HCT116 (cell line): ENCODE measurements at regions not wholly inside any gene's neighbourhood (a gene's known extent, or its start where the extent isn't known, plus 50 kb on each side); places are given as distances from the start of the nearest gene placed in this dataset.

ENCODE experiments used
- ATAC-seq: fragments of 200-7000 bp; cut with Tn5 transposase; 2 replicates; pipeline ENCODE4 v1.9.1; 2020; ENCODE audit warnings: mild to moderate bottlenecking, moderate library complexity
- BruUV-seq: library from RNA; stranded (reverse); fragments of 400-500 nt; replicated peaks from 2 replicates; lab custom pipeline; 2021; lab: Mats Ljungman, UMichigan
- CTCF ChIA-PET: fragments of 300-600 bp; sonication (Branson Sonifier 250); formaldehyde crosslinking; loops from one replicate; lab custom pipeline; 2021; ENCODE audit warnings: antibody characterized with exemption; lab: Charles Lee
- POLR2A ChIA-PET: fragments of 300-600, 350-600 bp; sonication (Branson Sonifier 250); formaldehyde crosslinking; loops from one replicate; lab custom pipeline; 2021; ENCODE audit warnings: antibody characterized with exemption; lab: Charles Lee
- RAD21 ChIA-PET, 2 experiments: fragments of 300-600 bp; sonication (Branson Sonifier 250); formaldehyde crosslinking; loops; one replicate each; lab custom pipeline; 2023; ENCODE audit warnings: low total read pairs in 2 of 2; ENCODE audit not compliant: uncharacterized antibody in 2 of 2, unreplicated experiment in 2 of 2, low non-redundant PET in 1 of 2; lab: Charles Lee
- DNase-seq: peaks from one replicate; pipeline ENCODE4 v3.0.0-alpha.2; 2010; ENCODE audit warnings: low read depth, low spot score
- H2AFZ ChIP-seq: fragments of 200-600 bp; shearing (Covaris generic), sonication (generic); 2 replicates; pipeline ENCODE4 v1.6.1; 2017; ENCODE audit warnings: low read depth, mixed run types, mixed read lengths, antibody characterized with exemption, low read length; ENCODE audit not compliant: poor library complexity, severe bottlenecking
- H3K27ac ChIP-seq: 2 replicates; pipeline ENCODE4 v1.5.1; 2012; ENCODE audit warnings: low read depth, low read length
- H3K27me3 ChIP-seq: fragments of 200-600 bp; sonication (generic); 2 replicates; pipeline ENCODE4 v1.6.1; 2016; ENCODE audit warnings: mixed run types, low read length, mixed read lengths; ENCODE audit not compliant: insufficient read depth
- H3K36me3 ChIP-seq, 2 experiments: fragments of 200-500 bp in 1 of 2; fragments of 200-600 bp in 1 of 2; sonication (Bioruptor generic) in 1 of 2; sonication (generic) in 1 of 2; 2 replicates each; pipeline versions ENCODE4 v1.5.1 to v1.6.1; 2014 to 2016; ENCODE audit warnings: low read length in 2 of 2, inconsistent platforms in 1 of 2, mixed read lengths in 1 of 2, mixed run types in 1 of 2; ENCODE audit not compliant: insufficient read depth in 2 of 2, control insufficient read depth in 1 of 2
- H3K4me1 ChIP-seq, 2 experiments: fragments of 200-600 bp in 1 of 2; sonication (generic) in 1 of 2; 2 replicates each; pipeline versions ENCODE4 v1.5.1 to v1.6.1; 2012 to 2017; ENCODE audit warnings: low read length in 2 of 2, inconsistent platforms in 1 of 2, mild to moderate bottlenecking in 1 of 2, mixed read lengths in 1 of 2, mixed run types in 1 of 2, moderate library complexity in 1 of 2; ENCODE audit not compliant: insufficient read depth in 2 of 2, control insufficient read depth in 1 of 2
- H3K4me2 ChIP-seq: fragments of 200-600 bp; sonication (generic); 2 replicates; pipeline ENCODE4 v1.6.1; 2017; ENCODE audit warnings: mixed run types, low read length, mixed read lengths
- H3K4me3 ChIP-seq, 2 experiments: fragments of 200-600 bp in 1 of 2; sonication (generic) in 1 of 2; replicated peaks in 1 of 2; 2 replicates each; pipeline ENCODE4 v1.5.1; 2011 to 2016; ENCODE audit warnings: low read length in 2 of 2, control low read depth in 1 of 2, low read depth in 1 of 2, mild to moderate bottlenecking in 1 of 2, mixed read lengths in 1 of 2, mixed run types in 1 of 2
- H3K79me2 ChIP-seq: fragments of 200-600 bp; sonication (generic); 2 replicates; pipeline ENCODE4 v1.6.1; 2017; ENCODE audit warnings: mild to moderate bottlenecking, mixed run types, low read length, moderate library complexity, mixed read lengths; ENCODE audit not compliant: insufficient read depth
- H3K9ac ChIP-seq: fragments of 200-600 bp; sonication (generic); 2 replicates; pipeline ENCODE4 v1.6.1; 2016; ENCODE audit warnings: low read length, mixed read lengths
- H3K9me2 ChIP-seq: fragments of 200-600 bp; sonication (generic), shearing (Covaris generic); 2 replicates; pipeline ENCODE4 v1.6.1; 2017; ENCODE audit warnings: mixed run types, mild to moderate bottlenecking, moderate library complexity; ENCODE audit not compliant: insufficient read depth
- H3K9me3 ChIP-seq, 2 experiments: fragments of 200-500 bp in 1 of 2; fragments of 200-600 bp in 1 of 2; sonication (Bioruptor generic) in 1 of 2; sonication (generic) in 1 of 2; 2 replicates each; pipeline ENCODE4 v1.6.1; 2014 to 2017; ENCODE audit warnings: low read length in 2 of 2, mixed read lengths in 2 of 2, inconsistent platforms in 1 of 2, low read depth in 1 of 2, mild to moderate bottlenecking in 1 of 2, mixed run types in 1 of 2, moderate library complexity in 1 of 2; ENCODE audit not compliant: control insufficient read depth in 1 of 2, insufficient read depth in 1 of 2
- H4K20me1 ChIP-seq: fragments of 200-600 bp; sonication (generic), shearing (Covaris generic); 2 replicates; pipeline ENCODE4 v1.6.1; 2017; ENCODE audit warnings: mixed run types, mild to moderate bottlenecking, moderate library complexity; ENCODE audit not compliant: insufficient read depth
- CBX3 ChIP-seq: IDR thresholded peaks from 2 replicates; pipeline ENCODE4 v1.6.1; 2012; ENCODE audit warnings: low read depth
- CEBPB ChIP-seq: IDR thresholded peaks from 2 replicates; pipeline ENCODE4 v1.6.1; 2012; ENCODE audit warnings: low read depth
- EGR1 ChIP-seq: IDR thresholded peaks from 2 replicates; pipeline ENCODE4 v1.6.1; 2012; ENCODE audit warnings: low read depth
- EZH2phosphoT487 ChIP-seq: fragments of 200-600 bp; IDR thresholded peaks from 2 replicates; pipeline ENCODE4 v1.6.1; 2018; ENCODE audit warnings: antibody characterized with exemption, borderline replicate concordance
- JUND ChIP-seq: IDR thresholded peaks from 2 replicates; pipeline ENCODE4 v1.6.1; 2012
- POLR2AphosphoS5 ChIP-seq: IDR thresholded peaks from 2 replicates; pipeline ENCODE4 v1.6.1; 2011; ENCODE audit warnings: mild to moderate bottlenecking, low read depth, low read length, moderate library complexity
- SP1 ChIP-seq: IDR thresholded peaks from 2 replicates; pipeline ENCODE4 v1.6.1; 2012; ENCODE audit warnings: low read depth
- YY1 ChIP-seq: IDR thresholded peaks from 2 replicates; pipeline ENCODE4 v1.6.1; 2011; ENCODE audit warnings: low read length, low read depth, moderate library complexity, mild to moderate bottlenecking; ENCODE audit not compliant: insufficient replicate concordance; ENCODE audit errors: extremely low read depth
- ZFX ChIP-seq: fragments of 450-650 bp; IDR thresholded peaks from 2 replicates; pipeline ENCODE4 v1.6.1; 2017
- intact Hi-C: fragments of 100-400 bp; cut with micrococcal nuclease; formaldehyde crosslinking; loops from 2 replicates; pipeline ENCODE4 v1.10.0; 2022
- TF ChIP-seq, protein P1 (sequence below): IDR thresholded peaks from 2 replicates; pipeline ENCODE4 v1.6.1; 2012
- TF ChIP-seq, protein P2 (sequence below): IDR thresholded peaks from 2 replicates; pipeline ENCODE4 v1.6.1; 2012; ENCODE audit warnings: low read depth

DNA sequence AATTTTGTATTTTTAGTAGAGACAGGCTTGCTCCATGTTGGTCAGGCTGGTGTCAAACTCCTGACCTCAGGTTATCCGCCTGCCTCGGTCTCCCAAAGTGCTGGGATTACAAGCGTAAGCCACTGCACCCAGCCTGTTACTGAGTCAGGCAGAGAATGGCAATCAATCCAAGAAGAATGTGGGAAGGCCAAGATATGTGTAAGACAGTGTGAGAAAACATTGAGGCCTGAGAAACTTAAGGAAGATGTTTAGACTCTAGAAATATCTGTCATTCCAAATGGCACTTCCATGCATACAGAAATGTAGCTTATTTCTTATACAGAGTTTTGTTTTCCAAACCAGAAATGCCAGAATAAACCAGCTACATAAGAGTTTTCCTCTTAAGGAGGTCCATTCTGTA lies 248.5 kb downstream of the ETS1 start:
- intact Hi-C loops: no loop called here
- no peaks in the 10 kb centered on the region for H4K20me1 ChIP-seq
- H3K36me3 ChIP-seq: no peaks in the 10 kb centered on the region
- TF ChIP-seq EZH2phosphoT487: no peak
- TF ChIP-seq, all 23 proteins: peak for 0
- POLR2A ChIA-PET: no interaction called here
- H3K4me3 ChIP-seq: no peak overlapping the region
- no peak overlapping the region for H2AFZ ChIP-seq
- DNase-seq: no peak
- no peaks in the 10 kb centered on the region for H3K9me2 ChIP-seq
- H3K4me2 ChIP-seq: no peak overlapping the region
- RAD21 ChIA-PET: no interaction called here
- H3K27ac ChIP-seq: no peak overlapping the region
- peaks cover 65% of the 10 kb centered on the region for H3K27me3 ChIP-seq
- H3K4me1 ChIP-seq: peaks cover 0 to 7% of the 10 kb centered on the region in 2 experiments; a peak in 2 of 4 replicates
- no peaks in the 10 kb centered on the region for H3K79me2 ChIP-seq
- H3K9me3 ChIP-seq: no peaks in the 10 kb centered on the region
- CTCF ChIA-PET: no interaction called here
- no TSS peak for BruUV-seq
- no peak for ATAC-seq
- no peak overlapping the region for H3K9ac ChIP-seq

DNA sequence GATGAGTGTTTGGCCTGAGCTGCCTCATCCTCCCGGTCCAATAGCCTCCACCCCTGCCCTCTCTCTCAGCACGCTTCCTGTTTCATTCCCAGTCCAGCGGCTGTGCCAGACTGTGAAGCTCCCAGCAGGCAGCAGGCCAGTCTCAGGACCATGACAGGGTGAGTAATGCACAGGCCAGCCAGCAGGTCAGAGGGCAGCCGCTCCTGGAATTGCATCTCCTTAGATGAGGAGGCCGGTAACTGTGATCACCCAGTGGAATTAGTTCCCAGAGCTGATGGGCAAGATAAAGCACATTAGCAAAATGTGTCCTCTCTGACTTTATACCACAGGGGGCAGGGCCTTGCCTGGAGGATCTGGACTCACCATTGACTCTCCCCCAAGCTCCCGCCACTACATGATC lies 251.2 kb downstream of the ETS1 start:
- ChIA-PET POLR2A (no interaction called here), CTCF (interaction anchor here (1.0 kb wide), 1 partner anchor 13 kb away, joined by 3 read pairs; no protein-coding TSS in a partner anchor), RAD21 (no interaction called here)
- peak; percentile 89 for ATAC-seq
- intact Hi-C loops: no loop called here
- no peaks in the 10 kb centered on the region for H3K79me2 ChIP-seq
- H3K9me3 ChIP-seq: no peaks in the 10 kb centered on the region
- H3K4me1 ChIP-seq: peaks cover 0 to 7% of the 10 kb centered on the region in 2 experiments; a peak in 2 of 4 replicates
- no peak overlapping the region for H3K9ac ChIP-seq
- no peak overlapping the region for H3K4me2 ChIP-seq
- H3K9me2 ChIP-seq: no peaks in the 10 kb centered on the region
- H3K36me3 ChIP-seq: no peaks in the 10 kb centered on the region
- H4K20me1 ChIP-seq: no peaks in the 10 kb centered on the region
- TF ChIP-seq CEBPB (no peak), CBX3 (no peak), EGR1 (no peak), ZFX (no peak), JUND (no peak), POLR2AphosphoS5 (no peak), YY1 (no peak), SP1 (no peak)
- TF ChIP-seq, protein P1, sequence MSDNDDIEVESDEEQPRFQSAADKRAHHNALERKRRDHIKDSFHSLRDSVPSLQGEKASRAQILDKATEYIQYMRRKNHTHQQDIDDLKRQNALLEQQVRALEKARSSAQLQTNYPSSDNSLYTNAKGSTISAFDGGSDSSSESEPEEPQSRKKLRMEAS: no peak
- TF ChIP-seq, protein P2, sequence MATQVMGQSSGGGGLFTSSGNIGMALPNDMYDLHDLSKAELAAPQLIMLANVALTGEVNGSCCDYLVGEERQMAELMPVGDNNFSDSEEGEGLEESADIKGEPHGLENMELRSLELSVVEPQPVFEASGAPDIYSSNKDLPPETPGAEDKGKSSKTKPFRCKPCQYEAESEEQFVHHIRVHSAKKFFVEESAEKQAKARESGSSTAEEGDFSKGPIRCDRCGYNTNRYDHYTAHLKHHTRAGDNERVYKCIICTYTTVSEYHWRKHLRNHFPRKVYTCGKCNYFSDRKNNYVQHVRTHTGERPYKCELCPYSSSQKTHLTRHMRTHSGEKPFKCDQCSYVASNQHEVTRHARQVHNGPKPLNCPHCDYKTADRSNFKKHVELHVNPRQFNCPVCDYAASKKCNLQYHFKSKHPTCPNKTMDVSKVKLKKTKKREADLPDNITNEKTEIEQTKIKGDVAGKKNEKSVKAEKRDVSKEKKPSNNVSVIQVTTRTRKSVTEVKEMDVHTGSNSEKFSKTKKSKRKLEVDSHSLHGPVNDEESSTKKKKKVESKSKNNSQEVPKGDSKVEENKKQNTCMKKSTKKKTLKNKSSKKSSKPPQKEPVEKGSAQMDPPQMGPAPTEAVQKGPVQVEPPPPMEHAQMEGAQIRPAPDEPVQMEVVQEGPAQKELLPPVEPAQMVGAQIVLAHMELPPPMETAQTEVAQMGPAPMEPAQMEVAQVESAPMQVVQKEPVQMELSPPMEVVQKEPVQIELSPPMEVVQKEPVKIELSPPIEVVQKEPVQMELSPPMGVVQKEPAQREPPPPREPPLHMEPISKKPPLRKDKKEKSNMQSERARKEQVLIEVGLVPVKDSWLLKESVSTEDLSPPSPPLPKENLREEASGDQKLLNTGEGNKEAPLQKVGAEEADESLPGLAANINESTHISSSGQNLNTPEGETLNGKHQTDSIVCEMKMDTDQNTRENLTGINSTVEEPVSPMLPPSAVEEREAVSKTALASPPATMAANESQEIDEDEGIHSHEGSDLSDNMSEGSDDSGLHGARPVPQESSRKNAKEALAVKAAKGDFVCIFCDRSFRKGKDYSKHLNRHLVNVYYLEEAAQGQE: no peak
- TF ChIP-seq, all 23 proteins: peak for 0
- no peak overlapping the region for H3K4me3 ChIP-seq
- no peak for DNase-seq
- H3K27me3 ChIP-seq: peaks cover 73% of the 10 kb centered on the region
- no peak overlapping the region for H2AFZ ChIP-seq
- BruUV-seq: no TSS peak
- H3K27ac ChIP-seq: no peak overlapping the region
